Calu3 (cell line): ENCODE measurements at regions not wholly inside any gene's neighbourhood (a gene's known extent, or its start where the extent isn't known, plus 50 kb on each side); places are given as distances from the start of the nearest gene placed in this dataset.

ENCODE experiments used
- BruUV-seq: library from RNA; stranded (reverse); fragments of 400-500 nt; replicated peaks from 2 replicates; lab custom pipeline; 2021; lab: Mats Ljungman, UMichigan
- CTCF ChIA-PET: fragments of 300-600 bp; sonication (Branson Sonifier 250); formaldehyde crosslinking; loops from one replicate; lab custom pipeline; 2022; ENCODE audit warnings: antibody characterized with exemption; lab: Charles Lee
- DNase-seq: peaks from one replicate; pipeline ENCODE4 v3.0.0; 2022
- H3K27ac Mint-ChIP-seq: one replicate; pipeline ENCODE4 v1.8.0; 2022; ENCODE audit warnings: mixed read lengths; ENCODE audit not compliant: unreplicated experiment
- H3K27me3 Mint-ChIP-seq: one replicate; pipeline ENCODE4 v1.8.0; 2022; ENCODE audit warnings: mixed read lengths; ENCODE audit not compliant: unreplicated experiment
- H3K36me3 Mint-ChIP-seq: one replicate; pipeline ENCODE4 v1.8.0; 2022; ENCODE audit warnings: mild to moderate bottlenecking, moderate library complexity, mixed read lengths; ENCODE audit not compliant: insufficient read depth, unreplicated experiment
- H3K4me1 Mint-ChIP-seq: one replicate; pipeline ENCODE4 v1.8.0; 2022; ENCODE audit warnings: mild to moderate bottlenecking, low read depth, mixed read lengths; ENCODE audit not compliant: unreplicated experiment
- H3K4me3 Mint-ChIP-seq: one replicate; pipeline ENCODE4 v1.8.0; 2022; ENCODE audit warnings: mild to moderate bottlenecking, low read depth, moderate library complexity, mixed read lengths; ENCODE audit not compliant: unreplicated experiment
- H3K9me3 Mint-ChIP-seq: one replicate; pipeline ENCODE4 v1.8.0; 2022; ENCODE audit warnings: low read depth, mixed read lengths; ENCODE audit not compliant: unreplicated experiment
- intact Hi-C: fragments of 100-400 bp; cut with micrococcal nuclease; formaldehyde crosslinking; loops from one replicate; pipeline ENCODE4 v1.10.0; 2022; ENCODE audit not compliant: unreplicated experiment
- TF ChIP-seq, protein P1 (sequence below): fragments of 200-600 bp; IDR thresholded peaks from one replicate; pipeline ENCODE4 v1.8.0; 2022; ENCODE audit warnings: antibody characterized with exemption; ENCODE audit not compliant: unreplicated experiment

DNA sequence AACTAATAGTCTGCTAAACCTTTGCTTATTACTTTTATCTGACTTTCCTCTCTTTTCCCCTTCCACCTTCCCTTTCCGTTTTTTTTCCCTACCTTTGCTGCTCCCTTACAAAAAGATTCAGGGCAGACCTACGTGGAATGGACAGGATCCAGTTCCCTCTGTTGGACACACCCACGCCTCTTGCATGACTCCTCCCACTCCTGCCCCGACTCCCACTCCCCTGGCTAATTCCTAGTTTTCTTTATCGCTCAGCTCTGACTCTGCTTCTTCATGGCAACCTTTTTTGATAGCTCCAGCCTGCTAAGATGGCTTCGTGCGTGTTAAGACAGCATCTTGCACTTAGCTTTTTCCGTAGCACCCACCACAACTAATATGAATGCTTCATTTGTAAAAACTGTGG, 715.6 kb upstream of the NRSN1 start:
- intact Hi-C loops: loop anchor here (10.0 kb wide), 1 partner anchor 586 kb away; no protein-coding TSS in a partner anchor
- TF ChIP-seq, protein P1, sequence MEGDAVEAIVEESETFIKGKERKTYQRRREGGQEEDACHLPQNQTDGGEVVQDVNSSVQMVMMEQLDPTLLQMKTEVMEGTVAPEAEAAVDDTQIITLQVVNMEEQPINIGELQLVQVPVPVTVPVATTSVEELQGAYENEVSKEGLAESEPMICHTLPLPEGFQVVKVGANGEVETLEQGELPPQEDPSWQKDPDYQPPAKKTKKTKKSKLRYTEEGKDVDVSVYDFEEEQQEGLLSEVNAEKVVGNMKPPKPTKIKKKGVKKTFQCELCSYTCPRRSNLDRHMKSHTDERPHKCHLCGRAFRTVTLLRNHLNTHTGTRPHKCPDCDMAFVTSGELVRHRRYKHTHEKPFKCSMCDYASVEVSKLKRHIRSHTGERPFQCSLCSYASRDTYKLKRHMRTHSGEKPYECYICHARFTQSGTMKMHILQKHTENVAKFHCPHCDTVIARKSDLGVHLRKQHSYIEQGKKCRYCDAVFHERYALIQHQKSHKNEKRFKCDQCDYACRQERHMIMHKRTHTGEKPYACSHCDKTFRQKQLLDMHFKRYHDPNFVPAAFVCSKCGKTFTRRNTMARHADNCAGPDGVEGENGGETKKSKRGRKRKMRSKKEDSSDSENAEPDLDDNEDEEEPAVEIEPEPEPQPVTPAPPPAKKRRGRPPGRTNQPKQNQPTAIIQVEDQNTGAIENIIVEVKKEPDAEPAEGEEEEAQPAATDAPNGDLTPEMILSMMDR: no peak
- peaks cover 9% of the 10 kb centered on the region for H3K9me3 Mint-ChIP-seq
- H3K27me3 Mint-ChIP-seq: no peaks in the 10 kb centered on the region
- no TSS peak for BruUV-seq
- no peak for DNase-seq
- no peaks in the 10 kb centered on the region for H3K4me1 Mint-ChIP-seq
- H3K4me3 Mint-ChIP-seq: no peak overlapping the region
- no peak overlapping the region for H3K27ac Mint-ChIP-seq
- H3K36me3 Mint-ChIP-seq: no peaks in the 10 kb centered on the region
- CTCF ChIA-PET: no interaction called here

GRCh38 chr6:23412770-23413169, 713.2 kb upstream of the NRSN1 start:
- intact Hi-C loops: loop anchor here (10.0 kb wide), 1 partner anchor 588 kb away; no protein-coding TSS in a partner anchor
- TF ChIP-seq, protein P1: no peak
- no peaks in the 10 kb centered on the region for H3K4me1 Mint-ChIP-seq
- BruUV-seq: no TSS peak
- no peaks in the 10 kb centered on the region for H3K36me3 Mint-ChIP-seq
- no peaks in the 10 kb centered on the region for H3K27me3 Mint-ChIP-seq
- no peak overlapping the region for H3K4me3 Mint-ChIP-seq
- H3K27ac Mint-ChIP-seq: no peak overlapping the region
- peaks cover 11% of the 10 kb centered on the region for H3K9me3 Mint-ChIP-seq
- DNase-seq: no peak
- CTCF ChIA-PET: no interaction called here

DNA sequence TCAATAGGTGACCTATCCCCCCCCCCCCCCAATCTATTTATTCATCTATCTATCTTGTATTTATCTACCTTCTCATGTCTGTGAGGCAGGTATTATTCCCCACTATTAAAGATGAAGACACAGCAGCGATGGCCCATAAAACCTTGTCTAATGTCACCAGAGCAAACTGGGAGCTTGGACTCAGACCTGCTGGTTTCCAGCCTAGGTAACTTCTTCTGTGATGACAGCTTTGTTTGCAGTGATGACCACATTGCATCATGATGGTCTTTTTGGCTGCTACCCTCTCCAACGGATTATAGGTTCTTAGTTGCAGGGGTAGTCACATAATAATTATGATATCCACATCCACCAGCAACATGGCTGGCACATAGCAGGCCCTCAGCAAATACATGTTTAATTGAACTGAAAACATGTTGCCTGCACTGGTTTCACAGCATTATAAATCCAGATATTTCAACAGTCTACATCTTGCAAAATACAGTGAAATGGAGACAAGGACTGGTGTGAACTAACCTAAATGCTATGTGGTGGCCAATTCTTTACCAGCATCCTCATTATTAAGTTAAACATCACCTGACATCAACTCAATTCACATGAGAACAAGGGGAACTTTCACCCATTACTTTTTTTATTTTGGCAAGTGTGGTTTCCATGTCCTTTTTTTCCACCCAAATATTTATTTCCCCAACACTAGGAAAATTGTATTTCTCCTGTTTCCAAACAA, 712.5 kb upstream of the NRSN1 start:
- H3K27me3 Mint-ChIP-seq: no peaks in the 10 kb centered on the region
- no peak overlapping the region for H3K4me3 Mint-ChIP-seq
- BruUV-seq: no TSS peak
- no peak overlapping the region for H3K27ac Mint-ChIP-seq
- H3K36me3 Mint-ChIP-seq: no peaks in the 10 kb centered on the region
- CTCF ChIA-PET: interaction anchor here (0.6 to 1.5 kb wide), 5 partner anchors 167 to 1820 kb away, joined by 3 to 5 read pairs (median 3); partner anchors contain the start of gene SOX4
- no peak for DNase-seq
- TF ChIP-seq, protein P1: no peak
- no peaks in the 10 kb centered on the region for H3K4me1 Mint-ChIP-seq
- intact Hi-C loops: loop anchor here (10.0 kb wide), 1 partner anchor 589 kb away; no protein-coding TSS in a partner anchor
- H3K9me3 Mint-ChIP-seq: peaks cover 11% of the 10 kb centered on the region

DNA sequence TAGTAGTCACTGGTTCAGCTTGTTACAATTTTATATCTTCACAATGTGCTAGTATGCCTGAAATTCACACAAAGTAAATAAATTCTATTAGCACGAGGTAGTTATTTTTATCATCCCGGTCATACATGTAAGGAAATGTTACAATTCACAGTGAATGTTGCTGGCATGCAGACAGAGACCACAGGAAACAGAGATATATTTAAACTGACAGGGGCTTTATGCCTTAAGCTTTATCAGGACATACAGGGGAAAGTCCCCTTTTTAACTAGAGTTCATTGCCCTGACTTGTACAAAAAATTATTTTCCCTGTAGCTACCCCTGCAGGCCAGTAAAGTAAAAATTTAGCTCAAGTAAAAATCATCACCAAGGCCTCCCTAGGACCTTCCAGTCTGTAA, 712.0 kb upstream of the NRSN1 start:
- no peak overlapping the region for H3K27ac Mint-ChIP-seq
- H3K36me3 Mint-ChIP-seq: no peaks in the 10 kb centered on the region
- intact Hi-C loops: loop anchor here (10.0 kb wide), 1 partner anchor 589 kb away; no protein-coding TSS in a partner anchor
- DNase-seq: peak; percentile 10
- TF ChIP-seq, protein P1: no peak
- no peaks in the 10 kb centered on the region for H3K27me3 Mint-ChIP-seq
- no TSS peak for BruUV-seq
- peaks cover 11% of the 10 kb centered on the region for H3K9me3 Mint-ChIP-seq
- H3K4me3 Mint-ChIP-seq: no peak overlapping the region
- no peaks in the 10 kb centered on the region for H3K4me1 Mint-ChIP-seq
- CTCF ChIA-PET: interaction anchor here (0.6 to 1.5 kb wide), 5 partner anchors 167 to 1821 kb away, joined by 3 to 5 read pairs (median 3); partner anchors contain the start of gene SOX4
